IMR-90 (cell line): ENCODE measurements at regions not wholly inside any gene's neighbourhood (a gene's known extent, or its start where the extent isn't known, plus 50 kb on each side); places are given as distances from the start of the nearest gene placed in this dataset.

Source experiments
- BHLHE40 ChIP-seq: fragments of 150-350 bp; IDR thresholded peaks from 2 replicates; pipeline ENCODE4 v1.6.1; 2016; ENCODE audit warnings: mild to moderate bottlenecking, low read depth, low read length
- CHD1 ChIP-seq: IDR thresholded peaks from 2 replicates; pipeline ENCODE4 v1.6.1; 2012; ENCODE audit warnings: low read depth, low read length, improper control_type of control experiment
- MAFK ChIP-seq: IDR thresholded peaks from 2 replicates; pipeline ENCODE4 v1.6.1; 2012; ENCODE audit warnings: low read depth, low read length, improper control_type of control experiment
- MXI1 ChIP-seq: IDR thresholded peaks from 2 replicates; pipeline ENCODE4 v1.6.1; 2012; ENCODE audit warnings: low read depth, mild to moderate bottlenecking, low read length, moderate library complexity, borderline replicate concordance
- POLR2A ChIP-seq: IDR thresholded peaks from 2 replicates; pipeline ENCODE4 v1.6.1; 2012; ENCODE audit warnings: mild to moderate bottlenecking, low read depth, low read length
- RAD21 ChIP-seq: IDR thresholded peaks from 2 replicates; pipeline ENCODE4 v1.6.1; 2012; ENCODE audit warnings: low read length, improper control_type of control experiment
- RFX5 ChIP-seq: IDR thresholded peaks from 2 replicates; pipeline ENCODE4 v1.8.0; 2012; ENCODE audit warnings: low read depth, mild to moderate bottlenecking, low read length, moderate library complexity
- SMC3 ChIP-seq: fragments of 150-350 bp; IDR thresholded peaks from 2 replicates; pipeline ENCODE4 v1.6.1; 2016; ENCODE audit warnings: low read depth, mild to moderate bottlenecking, antibody characterized with exemption, low read length, moderate library complexity
- TF ChIP-seq, protein P1 (sequence below): conservative IDR thresholded peaks from 2 replicates; pipeline ENCODE4 v1.5.1; 2012; ENCODE audit warnings: mild to moderate bottlenecking, low read depth, low read length, improper control_type of control experiment

DNA sequence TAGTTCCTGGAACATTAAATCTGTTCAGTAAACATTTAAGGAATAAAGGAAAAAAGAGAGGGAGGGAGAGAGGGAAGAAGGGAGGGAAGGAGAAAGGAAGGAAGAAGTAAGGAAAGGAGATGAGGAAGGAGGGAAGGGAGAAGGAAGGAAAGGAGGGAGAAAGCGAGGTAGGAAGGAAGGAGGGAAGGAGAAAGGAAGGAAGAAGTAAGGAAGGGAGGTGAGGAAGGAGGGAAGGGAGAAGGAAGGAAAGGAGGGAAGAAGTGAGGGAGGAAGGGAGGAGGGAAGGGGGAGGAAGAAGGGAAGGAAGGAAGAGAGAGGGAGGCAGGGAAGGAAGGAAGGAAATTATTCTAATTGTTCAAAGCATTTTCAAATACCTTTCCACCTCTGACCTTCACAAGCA is 77.2 kb upstream of the JUN start:
- TF ChIP-seq MXI1 (no peak), BHLHE40 (no peak), POLR2A (no peak), RAD21 (no peak), SMC3 (no peak), MAFK (no peak), CHD1 (no peak), RFX5 (no peak)
- TF ChIP-seq, protein P1, sequence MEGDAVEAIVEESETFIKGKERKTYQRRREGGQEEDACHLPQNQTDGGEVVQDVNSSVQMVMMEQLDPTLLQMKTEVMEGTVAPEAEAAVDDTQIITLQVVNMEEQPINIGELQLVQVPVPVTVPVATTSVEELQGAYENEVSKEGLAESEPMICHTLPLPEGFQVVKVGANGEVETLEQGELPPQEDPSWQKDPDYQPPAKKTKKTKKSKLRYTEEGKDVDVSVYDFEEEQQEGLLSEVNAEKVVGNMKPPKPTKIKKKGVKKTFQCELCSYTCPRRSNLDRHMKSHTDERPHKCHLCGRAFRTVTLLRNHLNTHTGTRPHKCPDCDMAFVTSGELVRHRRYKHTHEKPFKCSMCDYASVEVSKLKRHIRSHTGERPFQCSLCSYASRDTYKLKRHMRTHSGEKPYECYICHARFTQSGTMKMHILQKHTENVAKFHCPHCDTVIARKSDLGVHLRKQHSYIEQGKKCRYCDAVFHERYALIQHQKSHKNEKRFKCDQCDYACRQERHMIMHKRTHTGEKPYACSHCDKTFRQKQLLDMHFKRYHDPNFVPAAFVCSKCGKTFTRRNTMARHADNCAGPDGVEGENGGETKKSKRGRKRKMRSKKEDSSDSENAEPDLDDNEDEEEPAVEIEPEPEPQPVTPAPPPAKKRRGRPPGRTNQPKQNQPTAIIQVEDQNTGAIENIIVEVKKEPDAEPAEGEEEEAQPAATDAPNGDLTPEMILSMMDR: no peak
